DND-41 (cell line): ENCODE measurements at regions not wholly inside any gene's neighbourhood (a gene's known extent, or its start where the extent isn't known, plus 50 kb on each side); places are given as distances from the start of the nearest gene placed in this dataset.

ENCODE experiments used
- ATAC-seq: fragments of 200-7000 bp; cut with Tn5 transposase; 3 replicates; pipeline ENCODE4 v1.9.1; 2021; ENCODE audit warnings: low read depth; ENCODE audit not compliant: insufficient read depth
- DNase-seq: peaks from one replicate; pipeline ENCODE4 v3.0.0-alpha.2; 2020
- H2AFZ ChIP-seq: 2 replicates; pipeline ENCODE4 v1.6.0; 2012; ENCODE audit warnings: low read depth, low read length
- H3K27ac ChIP-seq: 2 replicates; pipeline ENCODE4 v1.5.1; 2012; ENCODE audit warnings: low read length, inconsistent platforms
- H3K27me3 ChIP-seq: fragments of 200-600 bp; sonication (generic); 2 replicates; pipeline ENCODE4 v1.6.0; 2012; ENCODE audit warnings: low read length, mild to moderate bottlenecking, inconsistent platforms; ENCODE audit not compliant: insufficient read depth, poor library complexity
- H3K36me3 ChIP-seq: 2 replicates; pipeline ENCODE4 v1.5.1; 2012; ENCODE audit warnings: low read length, inconsistent platforms; ENCODE audit not compliant: insufficient read depth
- H3K4me1 ChIP-seq: 2 replicates; pipeline ENCODE4 v1.5.1; 2012; ENCODE audit warnings: mild to moderate bottlenecking, low read length; ENCODE audit not compliant: insufficient read depth
- H3K4me2 ChIP-seq: 2 replicates; pipeline ENCODE4 v1.6.0; 2012; ENCODE audit warnings: mild to moderate bottlenecking, moderate library complexity, low read length, inconsistent platforms; ENCODE audit not compliant: insufficient read depth
- H3K4me3 ChIP-seq, 2 experiments: fragments of 200-600 bp in 1 of 2; shearing (Covaris generic) in 1 of 2; 2 replicates each; pipeline ENCODE4 v1.5.1; 2012 to 2016; ENCODE audit warnings: inconsistent platforms in 2 of 2, low read length in 2 of 2, mild to moderate bottlenecking in 2 of 2, low read depth in 1 of 2, moderate library complexity in 1 of 2
- H3K79me2 ChIP-seq: 2 replicates; pipeline ENCODE4 v1.6.0; 2012; ENCODE audit warnings: low read length, inconsistent platforms; ENCODE audit not compliant: insufficient read depth
- H3K9ac ChIP-seq: 2 replicates; pipeline ENCODE4 v1.6.0; 2012; ENCODE audit warnings: low read depth, mild to moderate bottlenecking, inconsistent platforms, low read length, moderate library complexity
- H3K9me3 ChIP-seq: 2 replicates; pipeline ENCODE4 v1.5.1; 2012; ENCODE audit warnings: low read length, moderate library complexity, mild to moderate bottlenecking, inconsistent platforms; ENCODE audit not compliant: insufficient read depth, severe bottlenecking
- H4K20me1 ChIP-seq: 2 replicates; pipeline ENCODE4 v1.6.0; 2012; ENCODE audit warnings: low read length; ENCODE audit not compliant: insufficient read depth
- CTCF ChIP-seq: IDR thresholded peaks from 2 replicates; pipeline ENCODE4 v1.5.1; 2012; ENCODE audit warnings: borderline replicate concordance, low read length, moderate library complexity, mild to moderate bottlenecking; ENCODE audit not compliant: poor library complexity, severe bottlenecking; ENCODE audit errors: extremely low read depth
- EZH2 ChIP-seq: IDR thresholded peaks from 3 replicates; pipeline ENCODE4 v1.6.1; 2012; ENCODE audit warnings: borderline replicate concordance, low read depth, mild to moderate bottlenecking, moderate library complexity, low read length, inconsistent platforms; ENCODE audit not compliant: severe bottlenecking

GRCh38 chr17:52287611-52288010 is 129.1 kb upstream of the CA10 start:
- DNase-seq (no peak), ATAC-seq (no peak)
- Histone ChIP-seq H3K4me2 (no peak overlapping the region), H3K9ac (no peak overlapping the region), H4K20me1 (no peaks in the 10 kb centered on the region), H3K36me3 (no peaks in the 10 kb centered on the region), H3K27me3 (no peaks in the 10 kb centered on the region), H3K4me1 (no peaks in the 10 kb centered on the region), H3K79me2 (no peaks in the 10 kb centered on the region), H2AFZ (no peak overlapping the region), H3K4me3 (no peak overlapping the region), H3K9me3 (no peaks in the 10 kb centered on the region), H3K27ac (no peak overlapping the region)
- TF ChIP-seq EZH2: no peak
- no peak for TF ChIP-seq CTCF

GRCh38 chr17:52283872-52284271 is 125.4 kb upstream of the CA10 start:
- Histone ChIP-seq H3K9ac (no peak overlapping the region), H3K79me2 (no peaks in the 10 kb centered on the region), H3K4me2 (no peak overlapping the region), H3K27ac (no peak overlapping the region), H4K20me1 (no peaks in the 10 kb centered on the region), H3K4me1 (no peaks in the 10 kb centered on the region), H3K27me3 (no peaks in the 10 kb centered on the region), H3K36me3 (no peaks in the 10 kb centered on the region), H3K9me3 (no peaks in the 10 kb centered on the region), H3K4me3 (no peak overlapping the region), H2AFZ (no peak overlapping the region)
- DNase-seq (no peak), ATAC-seq (no peak)
- TF ChIP-seq EZH2: no peak
- no peak for TF ChIP-seq CTCF

- H3K27me3 ChIP-seq: no peaks in the 10 kb centered on the region
- H4K20me1 ChIP-seq: no peaks in the 10 kb centered on the region
- DNase-seq: no peak
- no peaks in the 10 kb centered on the region for H3K36me3 ChIP-seq
- no peak for ATAC-seq
- no peak overlapping the region for H3K27ac ChIP-seq
- no peak overlapping the region for H2AFZ ChIP-seq
- TF ChIP-seq EZH2: no peak
- no peak for TF ChIP-seq CTCF
- H3K4me3 ChIP-seq: no peak overlapping the region
- H3K79me2 ChIP-seq: no peaks in the 10 kb centered on the region
- no peak overlapping the region for H3K9ac ChIP-seq
- H3K4me2 ChIP-seq: no peak overlapping the region
- H3K9me3 ChIP-seq: no peaks in the 10 kb centered on the region
- H3K4me1 ChIP-seq: no peaks in the 10 kb centered on the region
Observed at GRCh38 chr17:52276381-52277008, 118.0 kb upstream of the CA10 start.
